ENCODE measurements at regions not wholly inside any gene's neighbourhood (a gene's known extent, or its start where the extent isn't known, plus 50 kb on each side); places are given as distances from the start of the nearest gene placed in this dataset.

DNA sequence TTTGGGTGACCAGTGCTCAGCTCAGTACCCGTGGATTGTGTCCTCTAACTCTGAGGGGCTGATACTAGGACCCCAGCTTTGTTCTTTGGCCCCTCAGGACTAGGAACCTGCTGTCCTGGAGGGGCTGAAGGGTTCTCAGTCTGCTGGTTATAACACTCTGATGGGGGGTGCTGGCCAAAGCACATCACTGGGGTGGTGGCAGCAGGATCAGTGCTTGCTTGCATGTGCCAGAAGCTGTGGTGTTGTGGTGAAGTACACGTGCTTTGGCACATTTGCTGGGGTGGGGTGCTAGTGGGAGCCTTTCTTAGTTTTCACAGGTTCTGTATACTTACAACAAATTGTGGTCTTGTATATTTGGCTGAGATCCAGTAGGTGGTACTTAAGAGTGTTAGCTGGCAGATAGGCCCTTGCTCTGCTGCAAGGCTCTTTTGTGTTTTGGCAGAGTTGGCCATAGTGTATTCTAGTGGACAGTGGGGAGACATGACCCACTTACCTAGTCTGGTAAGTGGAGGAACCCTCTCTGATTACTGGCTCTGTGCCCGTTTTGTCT is 344.3 kb downstream of the EDEM1 start:
- TF ChIP-seq, protein P1, sequence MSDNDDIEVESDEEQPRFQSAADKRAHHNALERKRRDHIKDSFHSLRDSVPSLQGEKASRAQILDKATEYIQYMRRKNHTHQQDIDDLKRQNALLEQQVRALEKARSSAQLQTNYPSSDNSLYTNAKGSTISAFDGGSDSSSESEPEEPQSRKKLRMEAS (IDR thresholded peaks at IDR 0.05; ENCODE audit: insufficient read depth, insufficient read length) = no peak
- no peak for TF ChIP-seq POLR2A (IDR thresholded peaks at IDR 0.05; ENCODE audit: low read depth, low read length)
- no peak for TF ChIP-seq EZH2 (IDR thresholded peaks at IDR 0.05; ENCODE audit: borderline replicate concordance, low read depth, low read length, severe bottlenecking)
- TF ChIP-seq, protein P2, sequence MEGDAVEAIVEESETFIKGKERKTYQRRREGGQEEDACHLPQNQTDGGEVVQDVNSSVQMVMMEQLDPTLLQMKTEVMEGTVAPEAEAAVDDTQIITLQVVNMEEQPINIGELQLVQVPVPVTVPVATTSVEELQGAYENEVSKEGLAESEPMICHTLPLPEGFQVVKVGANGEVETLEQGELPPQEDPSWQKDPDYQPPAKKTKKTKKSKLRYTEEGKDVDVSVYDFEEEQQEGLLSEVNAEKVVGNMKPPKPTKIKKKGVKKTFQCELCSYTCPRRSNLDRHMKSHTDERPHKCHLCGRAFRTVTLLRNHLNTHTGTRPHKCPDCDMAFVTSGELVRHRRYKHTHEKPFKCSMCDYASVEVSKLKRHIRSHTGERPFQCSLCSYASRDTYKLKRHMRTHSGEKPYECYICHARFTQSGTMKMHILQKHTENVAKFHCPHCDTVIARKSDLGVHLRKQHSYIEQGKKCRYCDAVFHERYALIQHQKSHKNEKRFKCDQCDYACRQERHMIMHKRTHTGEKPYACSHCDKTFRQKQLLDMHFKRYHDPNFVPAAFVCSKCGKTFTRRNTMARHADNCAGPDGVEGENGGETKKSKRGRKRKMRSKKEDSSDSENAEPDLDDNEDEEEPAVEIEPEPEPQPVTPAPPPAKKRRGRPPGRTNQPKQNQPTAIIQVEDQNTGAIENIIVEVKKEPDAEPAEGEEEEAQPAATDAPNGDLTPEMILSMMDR (IDR thresholded peaks at IDR 0.05; ENCODE audit: extremely low read depth in 1 of 2, insufficient read depth in 1 of 2, low read depth in 1 of 2, low read length in 2 of 2) = no peak

All from endothelial cell of umbilical vein (primary cell).